Spinal cord (tissue), 9 donors: ENCODE measurements at regions not wholly inside any gene's neighbourhood (a gene's known extent, or its start where the extent isn't known, plus 50 kb on each side); places are given as distances from the start of the nearest gene placed in this dataset.

Experiments
- DNase-seq, 6 donors: peaks; one replicate each; pipeline versions ENCODE4 v3.0.0 to v3.0.0-alpha.2; 2013 to 2015; ENCODE audit warnings: low spot score in 6 of 6, low read depth in 4 of 6
- H3K27ac ChIP-seq: one replicate; pipeline ENCODE4 v1.5.1; 2013; ENCODE audit warnings: low read depth, low read length, control low read depth
- H3K27me3 ChIP-seq: one replicate; pipeline ENCODE4 v1.6.1; 2013; ENCODE audit warnings: low read length; ENCODE audit not compliant: control insufficient read depth, insufficient read depth
- H3K36me3 ChIP-seq: one replicate; pipeline ENCODE4 v1.6.1; 2013; ENCODE audit warnings: low read length; ENCODE audit not compliant: control insufficient read depth, insufficient read depth
- H3K4me1 ChIP-seq: one replicate; pipeline ENCODE4 v1.6.1; 2013; ENCODE audit warnings: low read length; ENCODE audit not compliant: control insufficient read depth, insufficient read depth
- H3K4me3 ChIP-seq: one replicate; pipeline ENCODE4 v1.5.1; 2013; ENCODE audit warnings: low read depth, low read length, control low read depth
- H3K9me3 ChIP-seq: one replicate; pipeline ENCODE4 v1.6.1; 2013; ENCODE audit warnings: low read length; ENCODE audit not compliant: control insufficient read depth, insufficient read depth
- WGBS: methylation state at CpG from one replicate; pipeline ENCODE4 v1.1.5; 2013; ENCODE audit warnings: missing lambda C conversion rate; ENCODE audit not compliant: insufficient coverage; 5-methylcytosine and 5-hydroxymethylcytosine counted together
- donor health status: healthy.

DNA sequence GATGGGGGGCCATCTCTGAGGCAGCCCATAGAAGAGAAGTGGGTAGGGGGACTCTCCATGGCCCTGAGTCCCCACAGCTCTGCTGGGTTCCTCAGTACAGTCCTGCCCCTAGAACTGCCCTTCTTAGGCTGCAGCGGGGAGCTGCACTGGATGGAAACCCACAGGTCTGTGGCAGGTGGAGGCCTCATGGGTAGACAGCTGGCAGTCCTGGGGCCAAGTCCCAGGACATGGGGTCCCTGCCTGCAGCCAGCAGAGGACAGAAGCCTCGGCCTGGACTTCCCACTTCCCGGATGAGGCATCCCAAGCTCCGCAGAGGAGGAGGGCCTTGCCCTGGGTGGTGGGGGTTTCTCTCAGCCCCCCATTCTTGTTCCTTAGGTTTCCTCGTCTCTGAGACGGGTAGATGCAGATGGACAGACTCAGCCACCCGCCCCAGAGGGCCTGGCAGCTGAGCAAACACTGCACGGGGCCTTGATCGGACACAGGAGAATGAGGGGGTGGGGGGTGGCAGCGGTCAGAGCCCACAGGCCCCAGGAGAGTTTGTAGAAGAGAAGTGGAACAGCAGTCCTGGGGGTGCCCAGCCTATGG, 153.8 kb downstream of the C9orf50 start:
- Histone ChIP-seq H3K27ac (no peak overlapping the region), H3K36me3 (no peaks in the 10 kb centered on the region), H3K4me1 (peaks cover 59% of the 10 kb centered on the region), H3K4me3 (no peak overlapping the region), H3K9me3 (no peaks in the 10 kb centered on the region), H3K27me3 (no peaks in the 10 kb centered on the region)
- 79% methylated on average over 9 of the region's 10 CpGs for WGBS
- DNase-seq = no peak

DNA sequence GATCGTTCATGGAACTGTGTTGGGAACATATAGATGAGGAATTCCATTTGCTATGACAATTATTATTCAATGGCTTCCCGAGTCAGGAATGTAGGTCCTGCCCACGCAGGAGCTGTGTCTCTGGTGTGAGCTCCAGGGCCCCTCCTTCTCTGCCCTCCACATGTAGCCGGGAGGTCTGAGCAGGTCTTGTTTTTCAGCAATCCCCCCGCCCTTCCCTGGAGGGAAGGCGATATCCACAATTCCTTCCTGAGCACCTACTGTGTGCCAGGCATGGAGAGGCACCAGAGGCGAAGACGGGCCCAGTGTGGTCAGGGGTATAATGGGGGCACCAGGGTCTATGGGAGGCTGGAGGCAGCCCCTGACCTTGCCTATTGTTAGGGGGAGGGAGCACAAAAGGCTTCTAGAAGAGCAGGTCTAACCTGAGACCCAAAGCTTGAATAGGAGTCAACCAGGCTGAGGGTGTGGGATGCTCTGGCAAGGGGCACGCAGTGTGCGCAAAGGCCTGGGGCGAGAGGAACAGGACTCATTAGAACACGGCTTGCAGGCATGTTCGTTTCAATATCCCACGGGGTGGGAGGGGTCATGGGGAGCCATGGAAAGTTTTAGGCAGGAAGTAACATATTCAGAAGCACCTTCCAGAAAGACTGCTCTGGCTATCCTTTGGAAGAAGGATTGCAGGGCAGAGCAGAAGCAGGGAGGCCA, 154.9 kb downstream of the C9orf50 start:
- no peak overlapping the region for H3K4me3 ChIP-seq
- WGBS = 76% methylated on average over 10 of the region's 14 CpGs
- H3K36me3 ChIP-seq = no peaks in the 10 kb centered on the region
- no peak for DNase-seq
- H3K4me1 ChIP-seq = peaks cover 68% of the 10 kb centered on the region
- H3K27me3 ChIP-seq = no peaks in the 10 kb centered on the region
- no peaks in the 10 kb centered on the region for H3K9me3 ChIP-seq
- peak overlapping the region; percentile 57 for H3K27ac ChIP-seq

DNA sequence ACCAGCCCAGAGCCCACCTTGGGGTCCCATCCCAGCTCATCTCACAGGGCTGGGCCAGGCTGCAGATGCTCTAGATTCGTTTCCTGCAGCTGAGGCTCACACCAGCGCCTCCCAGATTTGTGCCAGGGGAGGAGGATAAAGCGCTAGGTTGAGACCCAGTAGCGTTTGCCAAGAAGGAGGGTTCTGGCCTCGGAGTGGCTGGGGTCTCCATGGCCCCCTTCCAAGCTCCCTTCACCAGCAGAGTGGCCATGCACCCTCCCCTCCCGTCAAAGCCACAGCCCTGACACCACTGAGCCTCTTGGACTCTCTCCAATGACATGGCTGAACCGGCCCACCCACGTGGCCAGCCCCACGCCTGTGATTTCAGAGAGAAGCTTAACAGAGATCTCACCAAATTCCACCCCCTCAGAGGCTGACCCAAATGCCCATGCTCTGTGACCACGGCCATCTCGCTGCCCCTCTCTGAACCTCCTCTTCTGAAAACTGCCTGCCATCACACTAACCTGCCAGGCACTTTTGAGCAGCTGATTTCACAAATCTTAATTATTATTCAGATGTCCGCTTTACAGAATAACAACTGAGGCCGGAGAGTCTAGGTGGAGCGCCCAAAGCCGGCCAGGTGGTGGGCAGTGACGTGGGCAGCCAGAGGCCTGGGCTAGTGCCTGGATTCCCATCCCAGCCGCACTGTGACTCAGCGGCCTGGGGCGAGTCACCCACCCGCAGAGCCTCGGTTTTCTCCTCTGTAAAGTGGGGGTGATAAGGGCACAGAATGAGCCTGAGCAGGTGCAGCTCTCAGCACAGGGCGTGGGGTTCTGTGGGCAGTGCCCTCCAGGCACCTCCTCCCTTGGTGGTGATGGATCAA, 155.7 kb downstream of the C9orf50 start:
- no peaks in the 10 kb centered on the region for H3K27me3 ChIP-seq
- H3K36me3 ChIP-seq = no peaks in the 10 kb centered on the region
- H3K27ac ChIP-seq = peak overlapping the region; percentile 57
- peaks cover 66% of the 10 kb centered on the region for H3K4me1 ChIP-seq
- H3K4me3 ChIP-seq = no peak overlapping the region
- DNase-seq = peak in 2 of 6 donors; percentile 72
- H3K9me3 ChIP-seq = no peaks in the 10 kb centered on the region
- 54% methylated on average over 19 of the region's 22 CpGs for WGBS

DNA sequence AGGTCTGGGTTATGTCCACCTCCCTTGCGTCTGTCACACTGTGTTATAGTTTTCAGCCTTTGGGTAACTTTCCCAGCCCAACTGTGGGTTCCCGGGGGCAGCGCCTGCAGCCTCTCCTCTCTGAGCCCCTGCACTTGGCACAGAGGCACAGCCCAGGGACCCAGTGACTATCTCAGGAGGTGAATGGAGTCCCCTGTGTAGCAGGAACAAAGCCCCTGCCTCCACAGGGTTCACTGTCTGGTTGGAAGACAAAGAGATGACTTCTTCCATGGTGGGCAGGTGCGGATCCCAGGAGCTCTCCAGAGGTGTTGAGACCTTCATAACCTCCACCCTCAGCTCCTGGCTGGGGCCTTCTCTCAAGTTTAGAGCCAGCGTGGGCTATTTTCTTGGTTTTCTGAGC, 156.9 kb downstream of the C9orf50 start:
- Histone ChIP-seq H3K9me3 (no peaks in the 10 kb centered on the region), H3K27ac (no peak overlapping the region), H3K36me3 (no peaks in the 10 kb centered on the region), H3K27me3 (no peaks in the 10 kb centered on the region), H3K4me1 (peaks cover 70% of the 10 kb centered on the region), H3K4me3 (no peak overlapping the region)
- DNase-seq = no peak
- WGBS = 67% methylated on average over 4 of the region's 5 CpGs

DNA sequence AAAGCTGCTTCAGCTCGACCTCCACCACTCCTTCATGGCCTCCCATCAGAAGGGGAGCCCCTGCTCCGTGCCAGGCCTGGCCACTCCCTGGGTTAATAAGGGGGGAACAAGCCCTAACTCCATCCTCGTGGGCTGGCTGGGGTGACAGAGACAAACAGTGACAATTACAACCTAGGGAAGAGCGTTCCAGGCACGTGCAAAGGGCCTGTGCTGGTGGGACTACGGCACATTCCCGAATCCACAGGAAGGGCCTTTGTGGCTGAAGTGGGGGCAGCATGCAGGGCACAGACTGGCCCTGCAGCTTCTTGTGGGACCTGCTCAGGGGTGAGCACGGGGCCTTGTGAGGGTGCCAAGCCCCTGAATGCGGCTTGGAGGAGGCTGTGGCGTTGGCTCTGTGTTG, 157.4 kb downstream of the C9orf50 start:
- Histone ChIP-seq H3K4me1 (peaks cover 75% of the 10 kb centered on the region), H3K9me3 (no peaks in the 10 kb centered on the region), H3K36me3 (no peaks in the 10 kb centered on the region), H3K27me3 (no peaks in the 10 kb centered on the region), H3K4me3 (no peak overlapping the region), H3K27ac (no peak overlapping the region)
- 81% methylated on average over 6 of the region's 10 CpGs for WGBS
- DNase-seq = no peak

DNA sequence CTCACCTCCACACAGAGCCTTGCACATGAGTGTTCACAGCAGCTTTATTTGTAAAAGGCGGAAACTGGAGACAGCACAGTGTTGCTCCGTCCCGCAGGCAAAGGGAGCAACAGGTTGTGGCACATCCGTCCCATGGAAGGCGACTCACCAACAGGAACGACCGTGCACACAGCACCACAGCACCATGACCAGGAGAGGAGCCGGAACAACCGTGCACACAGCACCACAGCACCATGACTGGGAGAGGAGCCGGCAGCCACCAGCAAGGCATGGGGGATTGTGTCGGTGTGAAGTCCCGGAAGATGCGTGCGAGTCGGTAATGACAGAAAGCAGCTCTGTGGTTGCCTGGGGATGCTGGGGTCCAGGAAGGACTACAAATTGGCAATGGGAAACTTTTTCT, 158.5 kb downstream of the C9orf50 start:
- Histone ChIP-seq H3K27ac (no peak overlapping the region), H3K27me3 (no peaks in the 10 kb centered on the region), H3K36me3 (no peaks in the 10 kb centered on the region), H3K9me3 (no peaks in the 10 kb centered on the region), H3K4me1 (peaks cover 81% of the 10 kb centered on the region), H3K4me3 (no peak overlapping the region)
- DNase-seq = no peak
- 100% methylated on average over 4 of the region's 15 CpGs for WGBS

DNA sequence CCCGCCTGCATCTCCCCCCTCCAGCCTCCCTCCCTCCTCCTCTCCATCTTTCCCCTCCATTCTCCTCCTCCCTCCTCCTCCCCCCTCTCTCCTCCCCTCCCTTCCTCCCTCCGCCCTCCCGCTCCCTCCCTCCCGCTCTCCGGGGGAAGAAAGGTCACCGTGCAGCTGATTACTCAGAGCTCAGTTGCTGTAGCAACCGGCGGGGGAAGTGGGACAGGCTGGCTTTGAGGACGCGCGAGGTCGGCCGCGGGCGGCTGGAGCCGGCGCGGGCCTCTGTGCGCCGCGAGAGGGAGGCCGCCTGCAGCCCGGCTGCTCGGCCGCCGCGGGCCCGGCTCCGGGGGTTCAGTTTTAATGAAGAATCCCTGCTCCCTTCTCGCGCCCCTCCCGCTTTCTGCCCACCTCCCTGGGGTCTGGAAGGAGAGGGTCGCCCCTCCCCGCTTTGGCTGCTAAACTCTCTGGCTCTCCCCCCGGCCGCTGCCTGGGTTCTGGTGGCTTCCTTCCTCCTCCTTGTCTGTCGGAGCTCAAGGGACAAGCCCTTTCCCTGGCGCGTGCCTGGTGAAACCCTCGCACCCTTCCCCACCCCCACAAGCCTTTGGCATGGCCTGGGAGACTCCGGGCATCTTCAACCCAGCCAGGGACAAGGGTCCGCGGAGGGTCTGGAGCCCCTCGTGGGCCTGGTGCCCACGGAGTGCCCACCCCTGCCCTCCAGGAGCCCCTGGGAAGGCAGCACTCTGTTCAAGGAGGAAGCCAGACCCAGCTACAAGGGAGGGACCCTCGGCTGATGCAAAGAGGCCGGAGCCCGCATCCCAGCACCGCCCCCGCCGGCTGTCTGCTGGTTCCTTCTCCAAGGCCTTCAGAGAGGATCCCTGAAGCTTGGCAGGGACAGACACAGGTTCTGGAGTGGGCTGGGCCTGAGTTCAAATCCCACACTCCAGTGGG, 160.3 kb downstream of the C9orf50 start:
- H3K4me1 ChIP-seq = peaks cover 74% of the 10 kb centered on the region
- peak; percentile 92 to 99 (median 96) for DNase-seq
- peak overlapping the region; percentile 100 for H3K27ac ChIP-seq
- H3K36me3 ChIP-seq = no peaks in the 10 kb centered on the region
- H3K4me3 ChIP-seq = peak overlapping the region; percentile 42
- H3K27me3 ChIP-seq = no peaks in the 10 kb centered on the region
- no peaks in the 10 kb centered on the region for H3K9me3 ChIP-seq
- WGBS = 1% methylated on average over 39 of the region's 51 CpGs

DNA sequence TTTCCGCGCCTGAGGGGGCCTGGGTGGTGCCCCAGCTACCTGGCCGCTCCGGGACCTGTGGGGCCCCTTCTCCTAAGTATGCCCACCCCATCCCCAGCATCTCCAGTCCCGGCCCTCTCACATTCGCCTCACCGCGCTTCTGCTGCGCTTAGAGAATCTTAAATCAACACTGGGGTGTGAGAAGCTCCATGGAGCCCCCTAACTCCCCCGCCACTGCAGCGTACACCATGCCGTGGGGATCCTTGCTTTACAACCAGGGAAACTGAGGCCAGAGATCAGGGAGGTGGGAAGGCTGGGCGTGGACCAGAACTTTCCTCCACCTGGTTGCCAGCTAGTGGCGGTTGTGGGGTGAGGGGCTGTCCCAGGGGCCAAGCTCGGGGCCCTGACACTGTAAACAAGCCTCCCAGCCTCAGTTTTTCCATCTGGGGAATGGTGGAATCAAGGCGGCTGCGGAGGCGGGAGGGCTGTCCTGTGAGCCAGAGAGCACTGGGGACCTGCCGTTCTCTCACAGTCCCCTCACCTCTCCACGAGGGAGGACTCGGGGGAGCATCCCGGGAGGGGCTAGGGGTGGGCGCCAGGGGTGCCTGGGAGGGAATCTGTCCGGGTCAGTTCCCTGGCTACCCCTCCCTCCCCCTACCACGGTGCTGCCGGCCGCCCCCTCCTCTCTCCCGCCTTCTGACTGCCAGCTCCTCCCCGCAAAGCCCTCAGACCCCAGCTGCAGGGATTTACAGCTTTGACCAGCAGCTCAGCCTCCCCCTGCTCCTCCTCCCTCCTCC, 161.2 kb downstream of the C9orf50 start:
- peaks cover 74% of the 10 kb centered on the region for H3K4me1 ChIP-seq
- 18% methylated on average over 16 of the region's 29 CpGs for WGBS
- no peaks in the 10 kb centered on the region for H3K27me3 ChIP-seq
- H3K36me3 ChIP-seq = no peaks in the 10 kb centered on the region
- peak overlapping the region; percentile 88 for H3K27ac ChIP-seq
- H3K4me3 ChIP-seq = no peak overlapping the region
- DNase-seq = no peak
- H3K9me3 ChIP-seq = no peaks in the 10 kb centered on the region
